GM03348 (cell line): ENCODE measurements at regions not wholly inside any gene's neighbourhood (a gene's known extent, or its start where the extent isn't known, plus 50 kb on each side); places are given as distances from the start of the nearest gene placed in this dataset.

Experiments
- DNase-seq: peaks from one replicate; pipeline ENCODE4 v3.0.0; 2012; ENCODE audit warnings: low spot score

DNA sequence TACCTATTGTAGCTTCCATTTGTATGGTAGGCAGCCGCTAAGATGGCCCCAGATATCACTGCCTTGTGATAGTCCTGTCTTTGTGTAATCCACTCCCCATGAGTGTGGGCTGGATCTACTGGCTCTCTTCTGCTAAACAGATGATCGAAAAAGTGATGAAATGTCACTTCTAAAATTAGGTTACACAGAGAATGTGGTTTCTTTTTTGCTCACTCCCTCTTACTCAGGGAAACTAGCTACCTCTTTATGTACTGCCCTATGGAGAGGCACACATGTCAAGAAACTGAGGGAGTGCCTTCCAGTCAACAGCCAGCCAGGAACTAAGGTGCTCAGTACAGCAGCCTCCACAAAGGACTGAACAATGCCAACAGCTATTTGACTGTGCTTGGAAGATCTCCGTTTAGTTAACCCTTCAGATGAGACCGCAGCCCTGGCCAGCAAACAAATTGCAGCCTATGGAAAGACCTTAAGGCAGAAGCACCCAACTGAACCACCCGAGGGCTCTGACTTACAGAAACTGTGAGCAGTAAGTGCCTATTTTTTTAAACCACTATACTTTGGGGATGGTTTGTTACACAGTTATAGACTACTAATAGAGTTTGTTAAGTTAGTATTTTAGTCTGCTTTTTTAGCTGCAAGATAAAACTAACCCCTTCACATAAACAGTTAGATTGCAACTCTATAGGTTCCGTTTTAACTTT lies 113.2 kb upstream of the MAF start:
- DNase-seq = no peak

DNA sequence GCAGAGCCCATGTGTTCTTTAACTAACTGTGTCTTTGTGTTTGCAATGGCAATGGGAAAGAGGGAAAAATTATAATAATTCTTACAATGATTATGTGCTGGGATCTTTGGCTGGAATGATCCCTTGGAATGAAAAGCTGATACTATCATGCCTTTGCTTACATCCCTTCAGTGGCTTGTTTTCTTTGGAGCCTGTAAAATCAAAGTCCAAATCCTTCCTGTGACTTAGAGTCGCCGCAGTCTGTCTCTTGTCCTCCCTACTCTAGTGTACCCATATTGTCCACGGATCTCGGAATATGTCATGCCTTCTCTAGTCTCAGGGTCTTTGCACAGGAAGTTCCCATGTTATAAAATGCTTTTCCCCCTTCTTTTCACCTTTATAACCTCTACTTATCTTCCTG lies 111.7 kb upstream of the MAF start:
- no peak for DNase-seq

DNA sequence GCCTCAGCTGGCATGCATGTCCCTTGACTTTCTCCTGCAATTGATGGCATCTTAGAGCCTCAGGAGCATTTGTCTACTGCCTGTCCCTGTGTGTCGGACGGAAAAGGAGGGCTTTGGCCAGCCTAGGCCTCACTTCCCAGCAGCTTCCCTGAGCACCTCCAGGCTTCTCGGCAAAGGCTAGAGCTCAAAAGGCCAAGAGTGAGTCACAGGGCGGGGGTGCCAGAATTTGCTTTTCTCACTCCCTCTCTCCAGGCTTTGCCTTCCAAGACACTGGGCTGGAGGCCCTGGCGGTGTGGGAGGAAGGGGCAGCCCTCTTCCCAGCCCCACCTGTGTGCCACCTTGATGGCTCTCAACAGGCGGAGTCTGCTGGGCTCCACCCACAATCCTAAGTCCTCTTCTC lies 107.3 kb upstream of the MAF start:
- DNase-seq = no peak

DNA sequence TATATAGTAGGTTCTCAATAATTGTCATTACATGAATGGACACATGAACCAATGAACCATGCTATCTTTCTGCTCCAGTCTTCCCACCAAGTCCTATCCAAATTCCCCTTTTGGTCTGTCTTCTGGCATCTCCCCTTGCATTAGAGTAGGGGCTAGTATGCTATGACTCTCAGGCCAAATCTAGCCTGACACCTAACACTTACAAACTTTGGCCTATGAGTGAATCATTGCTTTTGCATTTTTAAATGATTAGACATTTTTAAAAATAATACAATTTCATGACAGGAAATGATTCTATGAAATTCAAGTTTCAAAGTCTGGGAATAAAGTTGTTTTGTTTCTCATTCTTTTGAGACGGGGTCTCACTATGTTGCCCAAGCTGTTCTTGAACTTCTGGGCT lies 102.5 kb upstream of the MAF start:
- DNase-seq = no peak

DNA sequence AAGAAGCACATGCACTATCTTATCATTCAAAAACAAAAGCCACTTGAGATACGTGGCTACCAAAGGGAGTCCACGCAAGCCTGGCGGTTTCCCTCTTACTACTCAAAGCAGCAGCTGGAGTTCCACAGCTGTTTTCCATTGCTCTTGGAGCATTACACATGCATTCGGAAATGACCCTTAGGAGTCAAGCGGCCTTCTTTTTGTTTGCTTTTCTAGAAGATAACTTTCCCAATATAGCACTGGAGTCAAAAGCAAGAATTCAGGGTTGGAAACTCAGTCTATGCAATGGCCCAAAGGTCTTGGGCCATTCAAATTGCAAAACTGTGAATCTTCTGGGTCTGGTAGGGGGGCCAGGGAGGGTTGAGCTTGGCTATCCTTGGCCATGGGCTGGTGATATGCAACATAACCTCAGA lies 97.8 kb upstream of the MAF start:
- no peak for DNase-seq

DNA sequence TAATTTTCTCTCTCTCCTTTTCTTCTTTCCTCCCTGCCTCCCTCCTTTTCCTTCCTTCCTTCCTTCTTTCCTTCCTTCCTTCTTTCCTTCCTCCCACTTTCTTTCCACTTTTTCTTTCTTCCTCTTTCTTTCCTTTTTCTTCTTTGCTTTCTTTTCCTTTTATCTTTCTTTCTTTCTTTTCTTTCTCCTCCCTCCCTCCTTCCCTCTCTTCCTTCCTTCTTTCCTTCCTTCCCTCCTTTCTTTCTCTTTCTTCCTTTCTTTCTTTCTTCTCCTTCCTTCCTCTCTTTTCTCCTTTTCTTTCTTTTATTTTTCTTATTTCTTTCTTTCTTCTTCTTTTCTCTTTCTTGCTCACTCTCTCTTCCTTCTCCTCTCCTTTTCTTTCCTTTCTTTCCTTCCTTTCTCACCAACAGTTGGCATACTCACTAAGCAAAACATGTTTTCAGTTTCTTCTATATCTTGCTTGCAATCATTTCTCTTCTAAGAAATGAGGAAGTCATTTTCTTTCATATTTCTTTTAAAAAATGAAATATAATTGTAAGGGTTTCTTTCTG lies 97.1 kb upstream of the MAF start:
- DNase-seq = no peak

DNA sequence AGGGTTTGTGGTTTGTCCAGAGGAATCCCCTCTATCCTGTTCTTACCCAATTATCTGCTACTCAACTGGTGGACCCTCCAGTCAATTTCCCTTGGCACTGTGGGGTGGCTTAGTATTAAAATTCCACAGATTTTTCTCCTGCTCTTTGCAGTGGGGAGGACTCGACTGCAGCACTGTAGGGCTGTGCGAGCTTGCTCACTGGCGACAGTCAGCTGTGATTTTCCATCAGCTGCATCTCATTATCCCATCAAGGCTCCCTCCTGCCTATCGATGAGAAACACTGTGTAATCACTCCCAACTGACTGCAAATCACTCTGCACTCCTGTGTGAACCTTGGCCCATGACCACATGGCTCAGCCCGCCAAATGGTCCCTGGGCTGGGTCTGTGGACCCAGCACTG lies 90.5 kb upstream of the MAF start:
- DNase-seq = no peak

DNA sequence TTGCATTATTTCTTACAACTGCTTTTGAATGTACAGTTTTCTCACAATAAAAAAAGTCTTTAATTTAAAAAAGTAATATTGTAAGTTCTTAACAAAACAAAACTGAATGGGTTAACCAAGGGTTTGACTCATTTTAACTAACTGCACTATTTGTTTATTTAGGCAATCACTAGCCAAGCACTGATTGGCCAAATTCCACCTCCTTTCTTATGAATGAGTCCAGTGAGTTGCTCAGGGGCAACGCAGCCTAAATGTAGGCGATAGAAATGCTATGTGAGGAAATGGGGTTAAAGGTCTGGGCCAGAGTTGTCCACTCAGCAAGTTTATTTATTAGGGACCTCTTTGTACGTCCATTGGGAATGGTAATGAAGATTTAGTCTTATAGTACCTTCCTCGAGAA lies 89.6 kb upstream of the MAF start:
- DNase-seq = no peak

DNA sequence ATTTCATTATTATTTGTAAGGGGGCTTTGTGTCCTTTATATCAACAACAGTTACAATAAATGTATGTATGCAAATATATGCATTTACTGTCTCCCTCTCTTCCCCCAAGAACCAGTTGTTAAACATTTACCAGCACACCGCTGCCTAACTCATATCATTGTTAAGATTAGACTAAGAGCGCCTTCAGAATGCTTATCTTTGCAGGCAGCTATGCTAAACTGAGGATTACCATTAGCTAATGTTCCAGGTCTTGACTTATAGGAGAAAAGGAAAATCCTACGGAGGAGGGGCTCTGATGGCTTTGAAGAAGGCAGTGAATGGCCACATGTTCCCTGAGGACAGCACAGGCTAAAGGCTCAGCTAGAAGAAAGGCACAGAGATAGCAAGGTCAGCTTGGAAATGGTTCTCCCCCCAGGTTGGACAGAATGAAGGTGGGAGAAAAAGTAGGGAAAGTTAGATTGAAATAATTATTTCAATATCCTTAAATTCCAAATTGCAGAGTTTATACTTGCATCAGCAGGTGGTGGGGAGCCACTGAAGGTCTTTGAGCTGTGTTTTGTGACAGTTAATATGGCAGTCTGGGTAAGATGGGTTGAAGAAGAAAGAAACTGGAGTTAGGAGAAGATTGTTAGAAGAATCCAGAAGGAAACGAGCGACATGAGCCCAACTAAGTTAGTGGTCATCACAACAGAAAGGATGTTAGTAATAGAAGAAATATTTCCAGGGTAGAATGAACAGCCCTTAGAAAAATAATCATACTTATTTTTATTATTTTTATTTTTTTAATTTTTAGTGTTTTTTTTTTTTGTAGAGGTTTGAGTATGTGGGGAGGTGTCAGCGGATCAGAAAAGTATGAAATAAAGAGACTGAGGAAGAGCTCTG lies 87.0 kb upstream of the MAF start:
- no peak for DNase-seq

DNA sequence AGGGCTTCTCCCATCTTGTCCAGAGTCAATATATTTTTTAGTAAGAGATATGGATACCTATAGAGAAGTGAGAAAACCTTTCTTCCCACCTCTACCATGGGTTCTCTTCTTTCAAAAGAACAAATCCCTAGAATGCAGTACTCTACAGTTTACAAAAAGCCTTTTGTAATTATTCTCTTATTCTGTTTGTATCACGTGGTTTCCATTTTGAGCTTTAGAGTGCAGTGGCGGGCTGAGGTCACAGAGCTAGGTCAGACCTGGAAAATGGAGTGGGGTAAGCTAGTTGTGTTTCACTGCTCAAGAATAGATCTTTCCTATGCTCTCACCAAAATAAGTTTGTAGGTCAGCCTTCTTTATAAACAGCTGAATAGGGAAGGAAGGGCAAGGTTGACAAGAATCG lies 85.3 kb upstream of the MAF start:
- no peak for DNase-seq

DNA sequence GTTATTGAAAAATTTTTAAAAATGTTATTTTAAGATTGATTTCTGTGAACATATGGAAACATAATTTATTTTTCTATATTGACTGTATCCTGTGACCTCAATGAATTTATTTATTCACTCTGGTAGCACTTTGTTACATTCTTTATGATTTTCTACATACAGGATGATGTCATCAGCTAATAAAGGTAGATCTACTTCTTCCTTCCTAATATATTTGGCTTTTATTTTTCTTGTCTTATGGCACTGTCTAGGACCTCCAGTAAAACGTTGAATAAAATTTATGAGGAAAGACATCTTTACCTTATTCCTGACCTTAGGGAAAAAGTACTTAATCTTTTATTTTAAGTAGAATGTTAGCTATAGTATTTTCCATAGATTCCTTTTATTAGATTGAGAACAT lies 78.8 kb upstream of the MAF start:
- no peak for DNase-seq

DNA sequence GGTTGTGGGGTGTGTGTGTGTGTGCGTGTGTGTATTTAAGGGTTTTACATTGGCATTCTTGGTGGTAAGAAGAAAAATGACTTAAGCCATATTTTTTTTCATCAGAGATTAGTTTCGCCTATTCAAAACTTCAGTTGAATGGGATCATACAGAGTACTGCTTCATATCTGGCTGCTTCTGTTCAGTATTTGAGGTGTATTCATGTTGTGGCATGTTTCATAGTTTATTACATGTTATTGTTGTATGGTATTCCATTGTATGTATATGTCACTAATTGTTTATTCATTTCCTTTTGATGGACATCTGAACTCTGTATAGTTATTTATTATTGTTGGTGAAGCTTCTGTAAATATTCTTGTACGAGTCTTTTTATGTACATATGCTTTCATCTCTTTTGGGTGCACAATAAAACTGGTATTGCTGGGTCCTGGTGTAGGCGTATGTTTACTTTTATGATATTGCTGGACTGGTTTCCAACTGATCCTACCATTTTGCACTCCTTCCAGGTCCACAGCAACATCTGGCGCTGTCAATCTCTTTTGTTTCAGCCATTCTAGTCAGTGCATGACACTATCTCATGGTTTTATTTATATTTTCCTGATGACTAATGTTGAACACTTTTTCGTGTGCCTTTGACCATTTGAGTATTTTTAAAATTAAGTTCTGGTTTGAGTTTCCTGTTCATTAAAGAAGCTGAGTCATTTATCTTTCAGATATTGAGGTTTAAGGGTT lies 77.4 kb upstream of the MAF start:
- no peak for DNase-seq

DNA sequence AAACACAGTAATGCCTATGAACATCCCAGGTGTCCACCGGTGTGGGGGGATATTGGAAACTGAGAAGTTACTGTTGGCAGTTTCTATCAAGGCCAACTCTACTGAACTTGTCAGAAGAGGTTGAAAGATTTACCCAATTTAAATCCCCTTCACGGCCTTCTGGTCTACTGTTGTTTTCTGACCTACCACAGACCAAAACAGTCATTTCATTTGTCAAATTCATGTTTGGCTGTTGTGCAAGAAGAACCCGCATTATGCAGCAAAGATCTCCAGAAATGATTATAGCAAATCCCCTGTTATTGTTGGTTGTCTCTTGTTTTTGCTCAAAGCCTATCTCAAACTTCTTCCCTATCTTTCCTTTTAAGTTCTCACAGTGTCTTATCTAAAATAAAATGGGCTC lies 73.1 kb upstream of the MAF start:
- no peak for DNase-seq

DNA sequence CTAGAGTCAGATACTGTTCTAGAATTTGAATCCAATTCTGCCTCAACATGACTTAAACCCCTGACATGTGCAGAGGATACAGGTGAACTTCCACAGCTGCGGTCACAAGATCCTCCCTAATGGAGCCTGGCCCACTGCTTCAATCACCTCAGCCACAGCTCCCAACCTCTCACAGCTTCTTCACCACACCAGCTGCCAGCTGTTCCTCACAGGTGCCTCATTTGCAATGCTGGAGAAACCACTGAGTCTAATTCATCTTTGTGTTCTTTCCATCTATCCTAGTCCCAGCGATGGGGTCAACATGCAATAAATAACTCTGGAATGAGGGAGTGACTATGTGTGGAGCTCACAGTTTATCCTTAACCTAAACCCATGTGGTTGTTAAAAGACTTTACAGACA lies 72.0 kb upstream of the MAF start:
- no peak for DNase-seq

DNA sequence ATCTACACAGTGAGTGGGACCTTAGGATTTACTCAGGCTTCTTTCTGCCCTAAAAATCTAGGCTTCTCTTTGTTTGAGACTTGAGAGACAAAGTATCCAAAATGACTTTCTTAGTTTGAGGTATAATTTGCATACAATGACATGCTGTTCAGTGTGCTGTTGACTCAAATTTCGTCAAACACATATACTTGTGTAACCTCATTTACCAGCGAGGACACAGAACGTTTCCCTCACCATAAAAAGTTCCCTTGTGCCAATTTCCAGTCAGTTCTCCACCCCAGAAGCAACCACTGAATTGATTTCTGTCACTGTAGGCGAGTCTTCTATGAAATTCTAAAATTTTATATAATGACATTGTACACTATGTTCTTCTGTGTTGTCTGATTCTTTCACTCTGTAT lies 68.0 kb upstream of the MAF start:
- DNase-seq = no peak

DNA sequence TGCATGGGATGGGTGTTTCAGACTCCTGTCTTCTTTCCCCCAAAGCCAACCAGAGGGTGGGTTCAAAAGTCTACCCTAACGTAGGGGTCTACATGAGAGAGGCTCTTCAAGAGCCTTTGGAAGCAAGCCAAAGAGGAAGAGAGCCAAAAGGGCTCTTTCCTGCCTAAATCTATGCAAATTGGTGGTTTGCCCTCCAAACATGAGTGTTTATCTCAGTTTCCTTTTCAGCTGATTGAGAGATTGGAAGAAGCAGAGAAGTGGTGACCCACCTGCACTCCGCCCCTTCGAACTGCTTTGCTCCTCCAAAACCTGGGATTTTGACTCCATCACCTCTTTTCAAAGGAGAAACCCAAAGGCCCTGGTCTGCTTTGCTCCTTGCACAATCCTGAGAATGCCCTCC lies 65.4 kb upstream of the MAF start:
- no peak for DNase-seq

DNA sequence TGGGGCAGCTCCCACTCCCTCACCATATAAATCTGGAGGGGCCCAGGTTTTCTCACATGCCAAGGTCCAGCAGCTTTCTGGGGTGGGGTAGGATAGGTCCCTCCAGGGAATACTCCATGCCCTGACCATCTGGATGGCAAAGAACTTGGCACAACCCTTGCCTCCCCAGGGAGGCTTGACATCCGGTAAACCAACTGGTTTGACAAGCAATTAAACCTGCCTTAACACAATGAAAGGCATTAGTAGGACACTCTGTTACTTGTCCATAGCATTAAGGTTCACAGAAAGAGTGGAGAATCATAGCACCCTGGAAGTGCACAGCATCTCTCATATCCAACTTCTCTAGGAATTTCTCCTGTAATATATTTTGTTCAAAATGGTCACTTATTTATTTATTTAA lies 63.9 kb upstream of the MAF start:
- DNase-seq = no peak

DNA sequence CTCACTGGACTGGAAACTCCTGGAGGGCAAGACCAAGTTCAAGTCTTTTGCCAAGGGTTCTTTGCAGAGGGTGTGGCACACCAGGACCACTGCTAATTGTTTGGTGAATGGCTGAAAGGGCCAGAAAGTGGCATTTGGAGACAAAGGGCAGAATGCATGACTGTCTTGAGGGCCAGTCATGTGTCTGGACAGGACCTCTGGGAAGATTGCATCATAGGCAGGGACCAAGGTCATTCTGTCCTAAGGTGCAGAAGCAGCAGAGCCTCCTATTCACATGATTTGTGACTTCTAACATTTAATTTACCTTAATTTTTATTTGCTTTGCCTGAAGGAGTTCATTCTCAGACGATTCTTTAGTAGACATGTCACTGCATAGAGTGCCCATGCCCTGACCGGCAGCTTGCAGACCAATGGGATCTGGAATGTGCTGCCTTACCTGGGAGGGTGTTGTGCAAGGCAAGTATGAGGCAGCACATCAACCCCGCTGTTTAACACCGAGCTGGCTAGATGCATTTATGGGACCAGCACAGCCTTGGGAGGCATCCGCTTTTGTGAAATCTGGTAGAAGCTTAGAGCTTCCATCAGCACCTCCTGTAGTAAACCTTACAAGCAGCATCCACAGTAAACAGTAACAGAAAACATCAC lies 62.3 kb upstream of the MAF start:
- no peak for DNase-seq

DNA sequence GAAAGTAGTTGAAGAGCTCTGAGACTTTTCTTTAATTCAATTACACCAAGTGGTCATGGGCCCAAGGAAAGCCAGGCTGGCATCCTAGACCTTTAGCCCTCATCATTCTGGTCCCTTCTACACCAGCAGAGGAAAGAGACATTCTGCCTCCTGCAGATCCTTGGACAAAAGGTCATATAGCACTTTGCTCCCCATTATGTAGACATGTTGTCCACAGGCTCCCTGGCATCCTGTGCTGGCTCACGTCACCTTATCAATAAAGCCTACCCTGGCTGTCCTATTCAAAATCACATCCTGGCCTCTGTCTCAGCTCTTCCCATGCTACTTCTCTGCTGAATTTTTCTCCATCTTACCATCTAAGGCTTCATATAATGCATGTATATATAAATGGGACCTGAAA lies 61.6 kb upstream of the MAF start:
- no peak for DNase-seq

DNA sequence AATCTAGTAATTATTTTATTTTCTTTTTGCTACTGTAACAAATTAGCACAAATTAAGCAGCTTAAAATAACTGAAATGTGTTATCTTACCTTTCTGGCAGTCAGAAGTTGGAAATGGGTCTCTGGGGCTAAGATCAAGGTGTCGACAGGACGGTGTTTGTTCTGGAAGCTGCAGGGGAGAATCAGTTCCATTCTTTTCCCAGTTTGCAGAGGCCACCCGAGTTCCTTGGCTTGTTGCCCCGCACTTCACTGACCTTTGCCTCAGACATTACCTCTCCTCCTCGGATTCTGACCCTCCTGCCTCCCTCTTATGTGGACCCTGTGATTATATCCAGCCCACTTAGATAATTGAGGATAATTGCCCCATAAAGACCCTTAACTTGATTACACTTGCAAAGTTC lies 61.0 kb upstream of the MAF start:
- no peak for DNase-seq

DNA sequence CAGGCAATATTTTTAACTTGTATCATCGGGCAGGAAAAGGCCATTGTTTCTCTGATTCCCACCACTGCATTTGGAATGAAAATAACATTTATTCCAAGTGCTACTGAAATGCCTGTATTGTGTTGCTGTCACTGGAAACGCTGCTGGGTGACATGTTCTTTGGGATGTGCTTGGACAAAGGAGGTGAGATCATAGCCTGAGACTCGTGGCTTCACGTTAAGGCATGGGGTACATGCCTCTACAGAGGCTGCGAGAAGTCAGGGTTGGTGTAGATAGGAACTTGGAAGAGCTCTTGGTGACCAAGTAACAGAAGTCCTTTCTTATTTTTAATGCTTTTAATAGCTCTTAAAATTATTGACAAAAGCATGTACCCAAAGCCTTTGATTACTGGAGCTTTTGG lies 58.8 kb upstream of the MAF start:
- DNase-seq = no peak

DNA sequence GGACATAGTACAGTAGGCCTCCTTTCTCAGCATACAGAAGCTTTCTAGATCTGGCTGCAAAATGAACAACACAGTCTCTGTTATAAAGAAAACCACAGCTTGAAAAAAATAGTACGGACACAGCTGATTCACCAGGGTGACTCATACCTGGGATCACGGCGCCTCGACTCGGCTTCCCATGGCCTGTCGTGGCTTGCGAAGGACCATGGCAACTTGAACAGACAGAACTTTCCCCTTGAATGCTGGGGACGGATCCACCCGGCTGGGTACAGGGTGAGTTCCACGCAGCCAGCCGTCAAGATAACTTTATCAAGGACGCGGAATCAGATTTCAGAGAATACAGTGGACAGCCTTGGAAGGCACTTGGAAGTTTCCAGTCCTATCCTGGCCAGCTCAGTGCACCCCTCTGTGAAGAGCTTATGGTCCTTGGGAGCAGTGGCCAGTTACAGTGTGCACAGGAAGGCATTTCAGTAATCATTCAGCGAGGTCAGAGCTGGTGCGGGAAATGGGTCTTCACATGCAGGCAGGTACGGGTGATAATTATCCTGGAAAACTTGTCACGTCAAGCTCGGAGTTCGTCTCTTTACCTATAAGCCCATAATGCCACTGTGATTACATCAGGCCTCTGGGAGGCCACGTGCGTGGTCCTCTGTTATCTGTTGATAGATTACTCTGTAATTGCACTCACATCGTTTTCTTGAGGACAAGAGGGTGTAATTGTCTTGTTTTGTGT lies 57.9 kb upstream of the MAF start:
- DNase-seq = peak; percentile 17
